Natural killer cell treated with Interleukin-12 subunit alpha and Interleukin-12 subunit beta and Interleukin-15 and Interleukin-18, amount 100 ng/mL, for 72 hours (primary cell): ENCODE measurements at regions not wholly inside any gene's neighbourhood (a gene's known extent, or its start where the extent isn't known, plus 50 kb on each side); places are given as distances from the start of the nearest gene placed in this dataset.

Experiments used
- ATAC-seq, 2 donors: fragments of 150-1000 bp; cut with Tn5 transposase in 1 of 2; sonication (Bioruptor Pico), chemical (Tn5 transposase) in 1 of 2; 2 replicates each; pipeline ENCODE4 v1.10.0; 2021
- DNase-seq: peaks from one replicate; pipeline ENCODE4 v3.0.0; 2022; ENCODE audit warnings: low spot score
- H3K27ac Mint-ChIP-seq, 2 donors: 1 replicate in 1 of 2; 2 replicates in 1 of 2; pipeline ENCODE4 v1.8.0; 2022; ENCODE audit warnings: mixed read lengths in 2 of 2, mild to moderate bottlenecking in 1 of 2, moderate library complexity in 1 of 2
- H3K27me3 Mint-ChIP-seq, 2 donors: 1 replicate in 1 of 2; 2 replicates in 1 of 2; pipeline ENCODE4 v1.8.0; 2022; ENCODE audit warnings: mixed read lengths in 2 of 2
- H3K36me3 Mint-ChIP-seq: one replicate; pipeline ENCODE4 v1.8.0; 2022; ENCODE audit warnings: mixed read lengths
- H3K4me1 Mint-ChIP-seq, 2 donors: 1 replicate in 1 of 2; 2 replicates in 1 of 2; pipeline ENCODE4 v1.8.0; 2022; ENCODE audit warnings: low read depth in 2 of 2, mixed read lengths in 2 of 2, mild to moderate bottlenecking in 1 of 2
- H3K4me3 Mint-ChIP-seq: one replicate; pipeline ENCODE4 v1.8.0; 2022; ENCODE audit warnings: mixed read lengths
- H3K9me3 Mint-ChIP-seq: 2 replicates; pipeline ENCODE4 v1.8.0; 2022; ENCODE audit warnings: mixed read lengths

DNA sequence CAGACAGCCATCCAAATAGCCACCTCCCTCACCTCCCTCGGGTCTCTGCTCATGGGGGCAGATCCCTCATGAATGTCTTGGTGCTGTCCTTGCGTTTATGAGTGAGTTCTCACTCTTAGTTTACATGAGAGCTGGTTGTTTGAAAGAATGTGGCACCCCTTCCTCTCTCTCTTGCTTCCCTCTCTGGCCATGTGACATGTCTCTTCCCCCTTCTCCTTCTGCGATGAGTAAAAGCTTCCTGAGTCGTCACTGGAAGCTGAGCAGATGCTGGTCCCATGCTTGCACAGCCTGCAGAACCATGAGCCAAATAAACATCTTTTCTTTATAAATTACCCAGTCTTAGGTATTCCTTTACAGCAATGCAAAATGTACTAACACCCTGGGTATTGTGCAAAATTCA, 208.7 kb downstream of the LACC1 start:
- peaks cover 5 to 11% of the 10 kb centered on the region in 2 donors for H3K27me3 Mint-ChIP-seq
- peaks cover 34 to 44% of the 10 kb centered on the region in 2 donors for H3K4me1 Mint-ChIP-seq
- H3K27ac Mint-ChIP-seq: peak overlapping the region; percentile 54 to 76
- ATAC-seq: no peak
- DNase-seq: no peak
- H3K4me3 Mint-ChIP-seq: peak overlapping the region; percentile 77
- peaks cover 5% of the 10 kb centered on the region for H3K36me3 Mint-ChIP-seq
- no peaks in the 10 kb centered on the region for H3K9me3 Mint-ChIP-seq

DNA sequence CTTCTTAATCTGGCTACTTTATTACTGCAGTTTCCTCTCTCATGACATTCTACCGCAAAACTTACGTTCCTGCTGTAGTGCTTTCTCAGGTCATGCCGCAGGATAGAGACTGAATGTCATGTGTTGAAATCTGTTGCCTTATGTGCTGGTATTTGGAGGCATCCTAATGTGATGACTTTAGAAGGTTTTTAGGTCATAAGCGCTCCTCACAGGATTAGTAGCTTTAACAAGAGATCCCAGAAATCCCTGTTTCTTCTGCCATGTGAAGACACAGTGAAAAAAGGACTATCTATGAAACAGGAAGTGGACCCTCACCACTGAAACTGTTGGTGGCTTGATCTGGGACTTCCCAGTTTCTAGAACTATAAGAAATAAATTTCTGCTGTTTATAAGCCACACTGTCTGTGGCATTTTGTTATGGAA, 209.3 kb downstream of the LACC1 start:
- Mint-ChIP-seq H3K27ac (peak overlapping the region; percentile 54 to 76), H3K4me1 (peaks cover 34 to 44% of the 10 kb centered on the region in 2 donors), H3K4me3 (peak overlapping the region; percentile 77), H3K9me3 (no peaks in the 10 kb centered on the region), H3K27me3 (peaks cover 5 to 11% of the 10 kb centered on the region in 2 donors), H3K36me3 (peaks cover 5% of the 10 kb centered on the region)
- DNase-seq: no peak
- peak; percentile 70 to 82 for ATAC-seq

DNA sequence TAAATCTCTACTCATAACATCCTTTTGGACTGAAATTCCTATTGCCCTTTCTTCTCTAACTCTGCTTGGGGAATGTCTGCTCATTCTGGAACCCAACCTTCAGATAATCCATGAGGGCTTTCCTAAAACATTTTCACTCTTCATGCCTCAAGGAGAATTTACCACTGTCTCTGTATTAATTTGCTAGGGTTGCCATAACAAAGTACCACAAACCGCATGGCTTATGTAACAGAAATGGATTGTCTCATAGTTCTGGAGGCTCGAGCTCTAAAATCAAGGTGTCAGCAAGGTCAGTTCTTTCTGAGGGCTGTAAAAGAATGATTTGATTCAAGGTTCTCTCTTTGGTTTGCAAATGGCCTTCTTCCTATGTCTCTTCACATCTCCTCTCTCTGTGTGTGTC, 209.7 kb downstream of the LACC1 start:
- H3K4me3 Mint-ChIP-seq: peak overlapping the region; percentile 77
- H3K27ac Mint-ChIP-seq: peak overlapping the region; percentile 54 to 76
- ATAC-seq (peak in 1 of 2 donors; percentile 17), DNase-seq (no peak)
- H3K27me3 Mint-ChIP-seq: peaks cover 7 to 11% of the 10 kb centered on the region in 2 donors
- H3K9me3 Mint-ChIP-seq: no peaks in the 10 kb centered on the region
- H3K4me1 Mint-ChIP-seq: peaks cover 34 to 44% of the 10 kb centered on the region in 2 donors
- H3K36me3 Mint-ChIP-seq: peaks cover 5% of the 10 kb centered on the region

DNA sequence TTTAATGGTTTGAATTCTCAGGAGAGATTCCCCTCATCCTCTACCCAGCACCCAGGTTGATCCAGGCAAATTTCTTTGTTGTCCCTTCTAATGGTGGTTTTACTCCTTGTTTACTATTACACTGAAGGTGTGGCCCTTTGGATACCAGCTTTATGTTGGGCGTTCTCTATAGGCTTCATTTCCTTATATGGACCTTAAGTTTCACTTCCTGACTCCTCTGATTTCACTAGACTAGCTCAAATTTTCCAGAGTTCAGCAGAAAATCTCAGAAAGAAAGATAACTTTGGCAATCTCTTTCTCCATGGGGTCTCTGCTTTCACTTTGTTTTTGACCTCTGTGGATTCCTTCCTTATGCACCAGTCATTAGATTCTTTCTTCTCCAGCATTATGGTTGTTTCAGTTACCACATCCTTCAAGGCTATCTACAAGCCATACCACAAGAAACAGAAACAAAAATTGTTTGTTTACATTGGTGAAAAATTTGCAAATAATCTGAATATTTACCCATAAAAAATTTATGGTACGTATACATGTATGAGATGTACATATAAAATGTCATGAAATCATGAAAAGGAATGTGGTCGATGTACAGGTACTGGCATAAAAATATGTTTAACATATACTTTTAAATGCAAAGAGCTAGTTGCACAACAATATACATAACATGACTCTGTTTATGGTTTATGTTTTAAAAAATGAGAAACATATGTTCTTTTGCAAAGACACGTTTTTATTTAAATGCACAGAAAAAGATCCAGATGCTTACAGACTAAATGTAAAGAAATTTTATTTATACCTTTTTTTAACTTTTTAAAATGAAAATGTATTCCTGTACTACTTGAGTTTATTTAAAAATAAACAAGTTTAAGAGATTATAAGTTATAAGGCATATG, 212.6 kb downstream of the LACC1 start:
- H3K36me3 Mint-ChIP-seq: peaks cover 5% of the 10 kb centered on the region
- peaks cover 9 to 11% of the 10 kb centered on the region in 2 donors for H3K27me3 Mint-ChIP-seq
- H3K4me1 Mint-ChIP-seq: peaks cover 34 to 44% of the 10 kb centered on the region in 2 donors
- H3K27ac Mint-ChIP-seq: no peak overlapping the region
- ATAC-seq (no peak), DNase-seq (no peak)
- no peaks in the 10 kb centered on the region for H3K9me3 Mint-ChIP-seq
- no peak overlapping the region for H3K4me3 Mint-ChIP-seq

DNA sequence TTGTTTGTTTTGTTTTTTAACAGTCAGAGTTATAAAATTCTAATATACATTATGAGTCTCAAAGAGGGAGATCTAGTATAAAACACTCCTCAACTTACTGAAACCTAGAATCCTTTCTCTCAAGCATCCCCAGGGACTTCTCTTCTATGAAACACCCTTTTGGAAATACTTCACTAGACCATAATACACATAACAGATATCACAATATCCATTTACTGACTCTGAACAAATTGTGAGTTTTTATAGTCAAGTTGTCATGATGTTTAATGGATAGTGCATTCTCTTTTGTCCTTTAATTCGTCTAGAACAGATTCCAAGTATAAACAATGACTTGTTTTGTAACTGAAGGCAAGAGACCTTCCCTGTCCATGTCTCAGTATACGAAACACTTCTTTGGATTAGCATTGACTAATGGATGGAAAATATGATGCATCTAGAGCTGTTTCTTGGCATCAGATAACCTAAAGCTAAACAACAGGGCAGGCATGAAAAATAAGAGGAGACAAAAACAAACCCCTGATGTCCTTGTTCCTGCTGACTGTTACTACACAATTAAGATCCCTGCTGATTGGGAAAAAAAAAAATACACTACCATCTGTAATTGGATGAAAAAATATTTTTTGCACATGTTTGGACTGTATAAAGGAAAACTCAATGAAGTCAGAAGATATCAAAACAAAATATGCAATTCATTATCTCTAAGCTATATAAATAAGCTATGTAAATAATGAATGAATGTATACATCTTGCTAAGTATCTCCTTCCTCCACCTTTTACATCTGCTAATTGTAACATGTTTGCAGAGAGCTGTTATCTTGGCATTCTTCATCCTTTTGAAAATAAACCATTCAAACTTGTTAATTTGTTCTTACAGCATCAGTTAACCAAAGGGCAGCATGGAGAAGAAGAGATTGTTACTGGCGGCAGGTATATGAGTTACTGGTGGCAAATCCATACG, 214.2 kb downstream of the LACC1 start:
- Mint-ChIP-seq H3K4me3 (no peak overlapping the region), H3K36me3 (peaks cover 5% of the 10 kb centered on the region), H3K4me1 (peaks cover 19 to 29% of the 10 kb centered on the region in 2 donors), H3K27me3 (peaks cover 0 to 4% of the 10 kb centered on the region in 2 donors), H3K9me3 (no peaks in the 10 kb centered on the region), H3K27ac (no peak overlapping the region)
- ATAC-seq: no peak
- no peak for DNase-seq

DNA sequence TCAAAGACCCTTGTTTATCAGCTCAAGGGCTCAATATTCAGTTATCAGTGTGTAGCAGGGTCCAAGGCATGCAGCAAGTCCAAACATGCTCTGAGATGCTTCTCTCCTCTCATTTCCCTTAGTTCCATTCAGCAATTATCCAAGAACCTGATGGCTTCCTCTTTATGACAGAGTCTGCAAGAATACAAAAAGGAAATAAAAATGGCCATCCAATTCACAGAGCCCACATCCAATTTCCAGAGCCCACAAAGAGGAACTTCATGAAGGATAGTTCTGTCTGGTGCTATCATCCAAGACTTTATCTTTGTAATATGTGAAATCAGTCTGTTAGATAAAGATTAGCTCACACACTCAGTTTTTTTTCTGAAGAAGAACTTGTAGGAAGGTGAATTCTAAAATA, 217.2 kb downstream of the LACC1 start:
- Mint-ChIP-seq H3K4me3 (no peak overlapping the region), H3K9me3 (peaks cover 3% of the 10 kb centered on the region), H3K27ac (no peak overlapping the region), H3K4me1 (peaks cover 4 to 6% of the 10 kb centered on the region in 2 donors), H3K27me3 (peaks cover 0 to 4% of the 10 kb centered on the region in 2 donors), H3K36me3 (peaks cover 8% of the 10 kb centered on the region)
- ATAC-seq (no peak), DNase-seq (no peak)

DNA sequence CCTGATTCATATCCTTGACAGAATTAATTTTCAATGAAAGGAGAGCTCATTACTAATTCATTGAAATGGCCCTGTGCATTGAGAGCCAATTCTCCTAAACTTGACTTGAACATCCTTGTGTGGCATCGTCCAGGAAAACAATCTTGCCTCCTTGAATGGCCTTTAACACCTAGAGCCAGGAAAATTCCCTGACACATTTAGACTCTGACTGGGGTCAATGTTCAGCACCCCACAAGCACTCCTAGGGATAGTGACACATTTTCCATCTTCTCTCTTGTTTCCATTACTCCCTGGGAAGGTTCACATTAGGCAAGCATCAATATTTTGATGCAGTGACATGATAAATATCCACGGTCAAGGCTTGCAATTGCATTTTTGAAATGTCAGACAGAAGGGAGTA, 218.9 kb downstream of the LACC1 start:
- ATAC-seq (no peak), DNase-seq (no peak)
- Mint-ChIP-seq H3K4me3 (no peak overlapping the region), H3K27me3 (peaks cover 0 to 4% of the 10 kb centered on the region in 2 donors), H3K9me3 (peaks cover 7% of the 10 kb centered on the region), H3K36me3 (peaks cover 6% of the 10 kb centered on the region), H3K27ac (no peak overlapping the region), H3K4me1 (no peaks in the 10 kb centered on the region)

DNA sequence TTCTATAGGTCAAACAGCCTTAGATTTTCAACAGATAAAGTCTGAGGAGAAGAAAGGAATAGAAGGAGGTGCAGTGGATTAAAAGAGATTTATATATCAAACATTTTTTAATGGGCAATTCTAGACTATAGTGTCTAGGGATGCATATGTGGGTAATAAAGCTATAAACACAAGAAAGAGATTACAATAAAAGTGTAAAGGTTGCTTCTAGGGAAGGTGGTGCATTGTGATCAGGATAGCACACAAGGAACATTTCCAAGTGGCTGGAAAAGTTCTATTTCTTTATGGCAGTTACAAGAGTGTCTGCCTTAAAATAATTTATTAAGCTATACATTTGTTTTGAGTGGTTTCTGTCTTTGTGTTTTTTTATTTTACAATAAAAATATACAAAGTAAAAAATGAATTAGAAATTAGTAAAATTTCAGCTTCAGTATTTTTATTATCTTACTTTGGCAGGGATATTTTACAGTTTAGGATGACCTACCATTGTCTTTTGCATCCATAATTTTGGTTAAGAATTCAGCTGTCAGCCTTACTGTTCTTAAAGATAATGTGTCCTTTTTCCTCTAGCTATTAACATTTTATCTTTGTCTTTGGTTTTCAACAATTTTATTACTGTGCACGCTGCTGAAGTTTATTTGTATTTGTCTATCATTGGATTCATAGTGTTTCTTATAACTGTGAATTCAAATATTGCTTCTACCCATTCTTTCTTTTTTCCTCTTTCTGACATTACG, 221.8 kb downstream of the LACC1 start:
- H3K27ac Mint-ChIP-seq: no peak overlapping the region
- H3K36me3 Mint-ChIP-seq: peaks cover 6% of the 10 kb centered on the region
- no peaks in the 10 kb centered on the region for H3K27me3 Mint-ChIP-seq
- no peak for ATAC-seq
- H3K4me1 Mint-ChIP-seq: no peaks in the 10 kb centered on the region
- H3K4me3 Mint-ChIP-seq: no peak overlapping the region
- no peak for DNase-seq
- H3K9me3 Mint-ChIP-seq: peaks cover 7% of the 10 kb centered on the region

DNA sequence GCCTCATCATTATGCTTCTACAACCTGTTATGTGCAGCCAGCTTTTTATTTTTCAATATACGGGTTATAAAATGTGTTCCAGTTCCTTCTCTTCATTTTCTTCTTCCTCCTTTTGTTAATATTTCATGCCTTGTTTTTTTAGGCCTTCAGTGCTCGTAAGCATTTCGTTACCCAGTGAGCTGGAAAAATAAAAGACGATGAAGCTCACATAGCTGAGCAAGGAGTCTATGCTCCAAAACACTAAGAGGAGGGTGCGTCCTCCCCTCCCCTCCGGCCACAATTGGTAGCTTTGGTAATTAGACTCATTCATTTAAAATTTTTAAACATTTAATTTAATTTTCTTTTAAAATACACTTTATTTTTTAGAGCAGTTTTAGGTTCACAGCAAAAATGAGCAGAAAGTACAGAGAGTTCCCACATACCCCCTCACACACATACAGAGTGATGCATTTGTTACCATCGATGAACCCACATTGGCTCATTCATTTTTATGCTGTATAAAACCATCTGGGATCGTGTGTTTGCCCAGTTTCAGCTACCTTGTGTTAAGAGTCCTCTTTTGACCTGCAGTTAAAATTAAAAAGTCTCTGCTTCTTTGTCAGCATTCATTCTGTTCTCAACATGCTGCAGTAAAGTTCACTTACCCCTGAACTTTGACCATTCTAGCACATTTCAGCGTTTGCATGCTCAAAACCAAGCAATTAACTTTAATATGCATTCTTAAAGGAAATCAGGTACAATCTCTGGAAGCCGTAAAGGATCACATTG, 223.9 kb downstream of the LACC1 start:
- H3K36me3 Mint-ChIP-seq: peaks cover 6% of the 10 kb centered on the region
- no peak overlapping the region for H3K27ac Mint-ChIP-seq
- H3K27me3 Mint-ChIP-seq: no peaks in the 10 kb centered on the region
- peaks cover 7% of the 10 kb centered on the region for H3K9me3 Mint-ChIP-seq
- H3K4me1 Mint-ChIP-seq: no peaks in the 10 kb centered on the region
- DNase-seq (no peak), ATAC-seq (no peak)
- H3K4me3 Mint-ChIP-seq: no peak overlapping the region

DNA sequence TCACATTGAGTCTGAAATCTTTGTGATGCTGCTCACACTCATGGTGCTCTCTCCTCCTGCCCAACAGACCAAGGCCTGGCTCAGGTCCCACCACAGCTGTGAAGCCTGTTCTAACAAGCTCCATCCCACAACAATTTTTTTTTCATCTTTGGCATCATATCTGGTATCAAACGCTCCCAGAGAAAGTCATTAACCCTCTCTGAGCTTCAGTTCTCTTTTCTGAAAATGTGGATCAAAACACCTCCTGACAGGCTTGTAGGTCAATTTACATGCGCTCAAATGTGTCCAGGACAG, 224.4 kb downstream of the LACC1 start:
- DNase-seq (no peak), ATAC-seq (no peak)
- no peaks in the 10 kb centered on the region for H3K27me3 Mint-ChIP-seq
- no peak overlapping the region for H3K4me3 Mint-ChIP-seq
- H3K9me3 Mint-ChIP-seq: peaks cover 7% of the 10 kb centered on the region
- no peaks in the 10 kb centered on the region for H3K4me1 Mint-ChIP-seq
- H3K27ac Mint-ChIP-seq: no peak overlapping the region
- H3K36me3 Mint-ChIP-seq: peaks cover 6% of the 10 kb centered on the region

DNA sequence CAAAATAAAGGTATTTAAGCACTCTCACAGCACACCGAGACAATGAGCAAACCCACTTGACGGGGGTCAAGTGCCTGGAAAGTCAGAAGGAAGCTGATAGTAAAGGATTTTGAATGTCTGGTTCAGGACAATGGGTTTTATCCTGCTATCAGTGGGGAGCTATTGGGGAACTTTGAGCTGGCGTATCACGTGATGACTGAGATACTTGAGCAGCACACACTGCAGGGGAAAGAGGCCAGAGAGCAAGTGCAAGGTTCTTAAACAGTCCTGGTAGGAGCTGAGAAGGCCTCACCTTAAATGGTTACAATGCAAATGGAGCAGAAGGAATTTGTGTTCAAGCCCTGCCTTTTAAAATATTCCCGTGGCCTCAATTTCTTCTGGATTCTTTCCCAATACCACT, 225.3 kb downstream of the LACC1 start:
- no peaks in the 10 kb centered on the region for H3K4me1 Mint-ChIP-seq
- H3K27ac Mint-ChIP-seq: no peak overlapping the region
- no peaks in the 10 kb centered on the region for H3K27me3 Mint-ChIP-seq
- ATAC-seq: no peak
- peaks cover 6% of the 10 kb centered on the region for H3K36me3 Mint-ChIP-seq
- no peak overlapping the region for H3K4me3 Mint-ChIP-seq
- H3K9me3 Mint-ChIP-seq: peaks cover 4% of the 10 kb centered on the region
- DNase-seq: no peak

DNA sequence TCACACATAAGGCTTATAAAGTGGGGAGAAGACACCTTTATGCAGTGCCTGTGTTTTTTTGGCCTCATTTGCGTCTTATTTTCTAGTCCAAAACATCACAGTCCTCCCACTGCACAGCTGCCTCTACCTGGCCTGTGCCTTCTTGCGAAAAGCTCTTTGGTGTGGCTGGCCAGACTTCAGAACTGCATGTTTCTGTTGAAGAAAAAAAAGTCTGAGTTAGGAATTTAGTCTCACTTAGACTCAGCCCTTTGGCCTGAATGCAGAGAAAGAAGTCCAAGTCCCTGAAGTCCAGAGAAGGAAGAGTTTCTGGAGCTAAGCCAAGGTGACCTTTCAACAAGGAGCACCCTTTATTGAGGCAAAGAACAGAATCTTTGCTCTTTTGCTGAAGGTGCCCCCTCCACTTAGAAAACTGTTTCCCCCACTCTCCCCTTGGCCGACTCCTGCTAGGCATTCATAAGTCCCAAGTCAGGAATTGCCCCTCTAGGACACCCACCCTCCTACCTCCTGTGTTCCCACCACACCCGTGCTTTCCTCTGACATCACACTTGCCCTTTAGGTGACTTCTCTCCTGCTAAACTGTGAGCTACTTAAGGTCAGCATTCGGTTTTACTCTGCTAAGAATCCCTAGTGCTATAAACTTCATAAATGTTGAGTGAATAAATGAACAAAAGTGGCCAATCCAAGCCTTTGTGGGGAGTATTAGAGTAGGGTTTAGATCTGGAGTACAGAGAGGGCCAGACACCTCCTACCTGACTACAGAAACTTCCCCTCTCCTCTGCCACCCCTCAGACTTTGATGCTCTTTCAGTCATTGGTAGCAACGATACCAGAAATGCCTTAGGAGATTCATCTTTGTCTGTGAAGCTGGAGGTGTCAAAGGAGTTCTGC, 226.8 kb downstream of the LACC1 start:
- Mint-ChIP-seq H3K36me3 (peaks cover 6% of the 10 kb centered on the region), H3K4me3 (no peak overlapping the region), H3K4me1 (no peaks in the 10 kb centered on the region), H3K27ac (no peak overlapping the region), H3K27me3 (no peaks in the 10 kb centered on the region), H3K9me3 (peaks cover 3% of the 10 kb centered on the region)
- no peak for DNase-seq
- no peak for ATAC-seq
